ENCODE measurements at regions not wholly inside any gene's neighbourhood (a gene's known extent, or its start where the extent isn't known, plus 50 kb on each side); places are given as distances from the start of the nearest gene placed in this dataset.

DNA sequence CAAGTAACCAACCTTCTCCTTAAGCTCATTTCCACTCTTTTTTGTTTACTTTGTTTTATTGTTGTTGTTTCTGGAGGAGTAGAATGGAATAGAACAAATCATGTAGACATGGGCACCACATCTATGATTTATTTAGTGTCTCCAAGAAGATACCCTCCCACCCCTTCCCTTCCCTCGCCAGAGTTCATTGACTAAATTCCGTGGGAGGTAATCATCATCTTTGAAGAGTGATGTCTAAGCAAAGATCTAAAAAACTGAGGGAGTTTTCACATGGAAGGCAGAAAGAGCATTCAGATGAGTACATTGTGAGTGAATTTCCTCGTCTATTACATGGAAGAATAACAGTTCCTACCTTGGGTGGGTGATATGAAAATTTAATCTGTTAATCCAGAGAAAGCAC is 136.2 kb downstream of the SEC16B start:
- TF ChIP-seq POLR2A (IDR thresholded peaks at IDR 0.05; ENCODE audit: low read depth, low read length): no peak
- TF ChIP-seq, protein P1, sequence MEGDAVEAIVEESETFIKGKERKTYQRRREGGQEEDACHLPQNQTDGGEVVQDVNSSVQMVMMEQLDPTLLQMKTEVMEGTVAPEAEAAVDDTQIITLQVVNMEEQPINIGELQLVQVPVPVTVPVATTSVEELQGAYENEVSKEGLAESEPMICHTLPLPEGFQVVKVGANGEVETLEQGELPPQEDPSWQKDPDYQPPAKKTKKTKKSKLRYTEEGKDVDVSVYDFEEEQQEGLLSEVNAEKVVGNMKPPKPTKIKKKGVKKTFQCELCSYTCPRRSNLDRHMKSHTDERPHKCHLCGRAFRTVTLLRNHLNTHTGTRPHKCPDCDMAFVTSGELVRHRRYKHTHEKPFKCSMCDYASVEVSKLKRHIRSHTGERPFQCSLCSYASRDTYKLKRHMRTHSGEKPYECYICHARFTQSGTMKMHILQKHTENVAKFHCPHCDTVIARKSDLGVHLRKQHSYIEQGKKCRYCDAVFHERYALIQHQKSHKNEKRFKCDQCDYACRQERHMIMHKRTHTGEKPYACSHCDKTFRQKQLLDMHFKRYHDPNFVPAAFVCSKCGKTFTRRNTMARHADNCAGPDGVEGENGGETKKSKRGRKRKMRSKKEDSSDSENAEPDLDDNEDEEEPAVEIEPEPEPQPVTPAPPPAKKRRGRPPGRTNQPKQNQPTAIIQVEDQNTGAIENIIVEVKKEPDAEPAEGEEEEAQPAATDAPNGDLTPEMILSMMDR (conservative IDR thresholded peaks at IDR 0.05; ENCODE audit: low read depth, low read length): no peak
- TF ChIP-seq MXI1 (IDR thresholded peaks at IDR 0.05; ENCODE audit: borderline replicate concordance, low read depth, low read length): no peak
- no peak for TF ChIP-seq FOS (IDR thresholded peaks at IDR 0.05; ENCODE audit: low read depth, low read length)
- TF ChIP-seq CHD1 (IDR thresholded peaks at IDR 0.05; ENCODE audit: low read depth, low read length): no peak
- TF ChIP-seq MAZ (IDR thresholded peaks at IDR 0.05; ENCODE audit: borderline replicate concordance, low read depth, low read length): no peak
- no peak for TF ChIP-seq RAD21 (IDR thresholded peaks at IDR 0.05; ENCODE audit: low read length)
- TF ChIP-seq RFX5 (IDR thresholded peaks at IDR 0.05; ENCODE audit: low read depth, low read length): no peak
- no peak for TF ChIP-seq RCOR1 (IDR thresholded peaks at IDR 0.05; ENCODE audit: insufficient replicate concordance, low read length)
- TF ChIP-seq SMC3 (IDR thresholded peaks at IDR 0.05; ENCODE audit: low read depth, low read length): no peak
- TF ChIP-seq, protein P2, sequence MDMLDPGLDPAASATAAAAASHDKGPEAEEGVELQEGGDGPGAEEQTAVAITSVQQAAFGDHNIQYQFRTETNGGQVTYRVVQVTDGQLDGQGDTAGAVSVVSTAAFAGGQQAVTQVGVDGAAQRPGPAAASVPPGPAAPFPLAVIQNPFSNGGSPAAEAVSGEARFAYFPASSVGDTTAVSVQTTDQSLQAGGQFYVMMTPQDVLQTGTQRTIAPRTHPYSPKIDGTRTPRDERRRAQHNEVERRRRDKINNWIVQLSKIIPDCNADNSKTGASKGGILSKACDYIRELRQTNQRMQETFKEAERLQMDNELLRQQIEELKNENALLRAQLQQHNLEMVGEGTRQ (IDR thresholded peaks at IDR 0.05; ENCODE audit: low read depth, low read length): no peak
